Fibroblast of mammary gland (primary cell): ENCODE measurements at regions not wholly inside any gene's neighbourhood (a gene's known extent, or its start where the extent isn't known, plus 50 kb on each side); places are given as distances from the start of the nearest gene placed in this dataset.

Experiments
- DNase-seq: peaks from one replicate; pipeline ENCODE4 v3.0.0-alpha.2; 2010; ENCODE audit warnings: low read depth
- H3K4me3 ChIP-seq: 2 replicates; pipeline ENCODE4 v1.5.1; 2011; ENCODE audit warnings: low read depth, mild to moderate bottlenecking, low read length, moderate library complexity; ENCODE audit not compliant: control insufficient read depth
- CTCF ChIP-seq: conservative IDR thresholded peaks from 2 replicates; pipeline ENCODE4 v1.5.1; 2011; ENCODE audit warnings: low read depth, low read length, inconsistent platforms; ENCODE audit not compliant: control insufficient read depth, insufficient read depth

- TF ChIP-seq CTCF: no peak
- no peak for DNase-seq
- H3K4me3 ChIP-seq: no peak overlapping the region
Measured at GRCh38 chr5:28703651-28704260, 1665.4 kb upstream of the CDH9 start.

- no peak for TF ChIP-seq CTCF
- DNase-seq: no peak
Measured at GRCh38 chr5:28691526-28691925, 1653.1 kb upstream of the CDH9 start.

GRCh38 chr5:28685794-28686193, 1647.4 kb upstream of the CDH9 start:
- H3K4me3 ChIP-seq: no peak overlapping the region
- TF ChIP-seq CTCF: no peak
- no peak for DNase-seq

More at GRCh38 chr5:28691526-28691925, 1653.1 kb upstream of the CDH9 start:
- H3K4me3 ChIP-seq: no peak overlapping the region

- H3K4me3 ChIP-seq: no peak overlapping the region
- no peak for DNase-seq
- no peak for TF ChIP-seq CTCF
Measured at GRCh38 chr5:28678899-28679298, 1640.5 kb upstream of the CDH9 start.

- no peak for DNase-seq
- no peak overlapping the region for H3K4me3 ChIP-seq
- no peak for TF ChIP-seq CTCF
Measured at GRCh38 chr5:28666110-28666509, 1627.7 kb upstream of the CDH9 start.

GRCh38 chr5:28648108-28648507, 1609.7 kb upstream of the CDH9 start:
- TF ChIP-seq CTCF: no peak
- DNase-seq: no peak

GRCh38 chr5:28632607-28633006, 1594.2 kb upstream of the CDH9 start:
- no peak for TF ChIP-seq CTCF
- DNase-seq: no peak

More at GRCh38 chr5:28648108-28648507, 1609.7 kb upstream of the CDH9 start:
- no peak overlapping the region for H3K4me3 ChIP-seq

More at GRCh38 chr5:28632607-28633006, 1594.2 kb upstream of the CDH9 start:
- no peak overlapping the region for H3K4me3 ChIP-seq
